HPDE6-E6E7 (cell line): ENCODE measurements at regions not wholly inside any gene's neighbourhood (a gene's known extent, or its start where the extent isn't known, plus 50 kb on each side); places are given as distances from the start of the nearest gene placed in this dataset.

Experiments used
- DNase-seq: peaks from one replicate; pipeline ENCODE4 v3.0.0; 2011; ENCODE audit warnings: missing footprints; ENCODE audit errors: extremely low spot score

DNA sequence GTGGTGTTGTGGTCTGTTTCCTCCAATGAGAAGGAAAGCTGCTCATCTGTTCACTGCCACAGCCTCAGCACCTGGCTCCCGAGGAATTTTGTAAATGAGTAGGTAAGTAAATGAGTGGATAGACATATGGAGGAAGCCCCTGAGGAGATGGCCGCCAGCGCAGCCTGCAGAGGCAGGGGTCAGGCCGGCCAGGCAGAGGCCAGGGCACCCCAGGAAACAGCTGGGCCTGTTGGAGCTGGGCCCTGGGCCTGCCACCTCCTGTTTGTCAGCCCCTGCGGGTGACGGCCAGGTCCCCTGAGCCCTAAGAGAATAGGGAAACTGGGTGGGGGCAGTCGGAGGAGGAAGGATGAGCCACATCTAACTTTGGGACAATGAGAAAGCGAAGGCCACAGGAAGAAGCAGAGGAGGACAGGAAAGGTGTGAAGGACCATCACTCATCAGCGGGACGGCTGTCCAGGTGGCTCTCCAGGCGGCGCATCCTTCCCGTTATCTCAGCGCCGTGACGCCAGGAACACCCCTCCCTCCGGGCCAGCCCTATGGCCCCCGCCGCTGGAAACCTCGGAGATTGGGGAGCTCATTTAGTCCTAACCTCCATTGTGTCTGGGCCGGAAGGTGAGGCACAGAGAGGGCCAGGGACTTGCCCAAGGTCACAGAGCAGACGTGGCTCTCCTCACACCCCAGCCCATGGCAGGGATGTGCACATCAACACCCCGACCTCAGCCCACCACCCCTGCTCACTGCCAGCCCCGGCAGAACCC, 142.3 kb upstream of the UNC5B start:
- DNase-seq: no peak

DNA sequence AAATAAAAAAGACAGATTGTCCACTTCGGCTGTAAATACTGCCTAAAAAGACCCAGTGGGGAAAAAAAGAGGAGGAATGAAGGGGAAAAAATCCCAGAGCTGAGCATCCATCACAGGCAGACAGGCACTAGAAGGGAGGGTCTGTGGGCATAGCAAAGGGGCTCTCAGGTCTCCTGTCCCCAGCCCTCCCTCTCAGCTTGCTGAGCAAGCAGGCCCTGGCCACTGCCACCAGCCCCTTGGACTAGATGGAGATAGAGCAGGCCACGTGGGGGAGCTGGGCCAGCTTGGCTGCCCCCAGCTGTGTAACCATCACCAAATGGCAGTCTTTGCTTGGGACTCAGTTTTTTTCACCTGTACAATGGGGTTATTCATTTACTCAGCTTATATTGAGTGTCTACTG, 141.6 kb upstream of the UNC5B start:
- no peak for DNase-seq

DNA sequence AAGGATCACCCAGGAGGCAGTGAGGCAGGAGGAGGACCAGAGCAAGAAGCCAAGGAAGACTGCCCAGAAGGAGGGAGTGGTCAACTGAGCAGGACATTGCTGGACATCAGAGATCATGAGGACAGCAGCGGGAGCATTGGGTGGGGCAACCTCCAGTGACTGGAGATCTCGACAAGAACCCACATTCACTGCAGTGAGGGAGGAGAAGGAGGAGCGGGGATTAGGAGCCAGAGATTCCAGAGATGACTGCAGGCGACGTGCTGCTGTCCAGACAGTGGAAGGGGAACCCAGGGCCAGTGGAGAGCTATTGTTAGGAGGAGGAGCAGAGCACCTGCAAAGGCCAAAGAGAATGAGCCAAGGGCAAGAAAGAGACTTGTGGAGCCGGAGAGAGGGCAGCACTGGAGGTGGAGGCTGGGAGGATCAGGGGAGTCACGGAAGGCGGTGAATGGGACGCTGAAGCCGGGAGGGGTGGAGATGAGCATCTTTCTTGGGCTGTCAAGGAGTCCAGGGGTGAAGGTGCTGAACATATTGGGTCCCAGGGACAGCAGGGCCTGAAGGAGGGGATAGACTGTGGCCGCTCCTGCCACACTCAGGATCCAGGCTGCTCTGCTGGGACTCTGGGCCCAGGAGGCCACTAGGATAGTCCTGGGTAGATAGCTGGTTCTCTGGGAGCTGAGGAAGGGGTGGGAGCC, 140.1 kb upstream of the UNC5B start:
- DNase-seq: no peak

DNA sequence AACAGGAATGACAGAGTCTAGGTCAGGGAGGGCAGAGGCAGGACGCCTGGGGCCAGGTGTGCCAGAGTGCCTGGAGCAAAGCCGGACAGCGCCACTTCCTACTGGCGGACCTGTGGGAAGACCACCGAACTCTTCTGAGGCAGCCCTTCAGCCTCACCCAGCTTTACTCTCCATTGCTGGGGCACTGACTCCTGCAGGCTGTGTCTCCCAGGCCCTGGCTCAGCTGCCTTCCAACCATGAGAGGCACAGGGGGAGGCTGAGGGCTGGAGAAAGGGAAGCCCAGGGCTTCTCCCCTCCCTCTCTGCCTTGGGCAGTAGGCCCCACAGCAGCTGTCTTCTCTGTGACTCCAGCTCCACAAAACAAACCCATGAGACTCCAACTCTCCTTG, 139.6 kb upstream of the UNC5B start:
- no peak for DNase-seq

DNA sequence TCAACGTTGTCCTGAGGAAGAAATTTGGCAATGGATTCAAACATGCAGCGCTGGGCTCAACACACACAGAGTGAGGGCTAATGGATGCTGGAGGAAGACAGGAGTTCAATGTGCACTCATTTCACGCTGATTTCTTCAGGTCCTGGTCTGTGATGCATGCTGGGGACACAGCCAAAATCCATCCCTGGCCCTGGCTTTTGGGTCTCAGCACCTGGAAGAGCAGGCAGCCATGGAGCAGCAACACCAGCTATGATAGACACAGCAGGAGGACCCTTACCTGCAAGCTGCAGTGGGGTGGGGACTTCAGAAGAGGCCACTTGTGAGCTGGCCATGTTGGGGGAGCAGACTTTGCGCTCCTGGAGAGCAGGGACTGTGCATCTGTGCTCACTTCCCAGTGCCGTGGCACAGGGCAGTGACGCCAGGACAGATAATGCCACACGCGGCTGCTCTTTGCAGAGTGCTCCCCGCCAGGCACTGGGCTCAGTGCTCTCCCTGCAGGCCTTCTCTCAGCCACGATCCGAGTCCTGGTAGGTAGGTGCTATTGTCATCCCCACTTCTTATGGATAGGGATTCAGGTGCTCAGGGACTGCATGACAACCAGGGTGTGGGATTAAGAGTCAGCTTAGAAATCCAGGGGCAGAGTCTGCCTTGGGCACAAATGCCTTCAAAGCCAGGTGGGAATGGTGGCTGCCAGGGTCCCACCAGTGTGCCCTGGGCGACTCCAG, 138.8 kb upstream of the UNC5B start:
- no peak for DNase-seq

DNA sequence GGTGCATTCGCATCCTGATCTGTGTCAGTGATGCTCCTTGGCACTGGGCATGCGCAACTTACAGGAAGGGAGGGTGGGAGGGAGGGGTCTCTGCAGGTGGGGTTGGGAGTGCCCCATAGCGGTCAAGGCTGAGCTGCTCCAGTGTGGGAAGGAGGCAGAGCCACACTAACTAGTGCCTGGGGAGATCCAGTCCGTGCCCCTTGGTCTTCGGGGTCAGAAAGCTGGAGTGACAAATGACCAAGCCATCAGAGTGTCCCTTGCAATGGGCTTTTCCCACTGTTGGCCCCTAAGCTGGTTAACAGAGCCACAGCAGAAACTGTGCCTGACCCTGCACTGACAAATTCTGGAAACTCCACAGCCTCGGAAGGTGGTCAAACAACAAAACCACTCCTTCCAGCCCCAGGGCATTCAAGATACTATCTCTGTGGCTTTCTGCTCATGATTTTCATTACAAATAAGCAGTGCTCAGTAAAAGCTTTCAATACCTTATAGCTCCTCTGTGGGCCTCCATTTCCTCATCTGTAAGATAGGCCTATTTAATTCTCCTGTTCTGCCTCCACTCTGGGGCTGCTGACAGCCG, 138.1 kb upstream of the UNC5B start:
- peak; percentile 29 for DNase-seq

DNA sequence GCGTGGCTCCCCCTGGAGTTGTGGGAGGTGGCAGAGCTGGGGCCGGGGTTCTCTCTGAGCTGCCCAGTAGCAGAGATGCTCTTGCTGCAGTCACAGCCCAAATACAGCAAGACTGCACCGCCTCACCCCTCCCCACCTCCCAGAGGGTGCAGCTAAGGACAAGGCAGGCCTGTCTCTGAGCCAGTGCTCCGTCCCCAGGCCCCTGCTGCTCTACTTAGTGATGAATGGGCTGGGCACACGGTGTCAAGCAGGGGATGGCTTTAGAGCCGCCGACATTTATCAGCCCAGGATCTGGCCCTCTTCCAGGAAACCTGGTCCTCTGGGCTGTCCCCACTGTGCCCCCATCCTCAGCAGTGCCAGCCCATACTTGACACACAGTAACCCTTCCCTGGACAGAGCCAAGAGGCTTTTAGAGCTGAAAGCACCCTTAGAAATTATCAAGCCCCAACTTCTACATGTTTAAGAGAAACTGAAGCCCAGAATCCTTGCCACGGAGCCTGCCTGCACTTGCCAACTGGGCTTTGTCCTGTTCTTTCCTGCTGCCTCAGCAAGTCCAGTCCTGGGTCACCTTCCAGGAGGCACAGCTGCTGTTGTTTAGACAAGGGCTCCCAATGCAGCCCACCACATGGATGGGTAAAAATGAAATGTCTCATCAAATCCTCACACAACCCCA, 137.1 kb upstream of the UNC5B start:
- peak; percentile 25 for DNase-seq

DNA sequence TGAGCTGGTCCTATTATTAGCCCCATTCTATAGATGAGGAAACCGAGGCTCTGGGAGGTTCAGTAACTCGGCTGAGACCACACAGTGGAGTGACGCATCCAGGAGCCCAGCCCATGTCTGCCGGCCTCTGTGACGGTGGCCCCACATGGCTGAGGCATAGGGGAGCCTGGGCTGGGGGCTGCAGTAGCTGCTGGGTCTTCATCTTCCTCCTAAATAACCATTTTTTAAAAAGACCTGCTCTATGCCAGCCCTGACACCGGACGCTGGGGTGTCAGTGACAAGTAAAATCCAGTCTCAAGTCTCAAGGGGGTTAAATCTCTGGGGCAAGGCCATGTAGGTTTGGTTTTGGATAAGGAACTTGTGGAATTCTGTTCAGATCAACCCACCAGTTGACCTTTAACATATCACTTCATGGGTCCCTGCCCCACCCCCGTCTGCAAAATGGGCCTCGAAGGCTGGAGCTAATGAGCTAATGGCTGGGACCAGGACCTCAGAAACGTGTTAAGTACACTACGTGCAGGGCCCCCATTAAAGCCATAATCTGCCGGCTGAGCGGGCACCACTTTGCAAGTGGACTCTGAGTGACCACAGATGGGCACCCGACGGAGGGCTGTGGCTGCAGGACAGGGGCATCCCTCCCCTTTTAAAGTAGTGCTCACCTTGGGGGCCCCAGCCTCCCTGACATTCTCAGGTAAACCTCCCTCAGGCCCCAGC, 136.5 kb upstream of the UNC5B start:
- no peak for DNase-seq

DNA sequence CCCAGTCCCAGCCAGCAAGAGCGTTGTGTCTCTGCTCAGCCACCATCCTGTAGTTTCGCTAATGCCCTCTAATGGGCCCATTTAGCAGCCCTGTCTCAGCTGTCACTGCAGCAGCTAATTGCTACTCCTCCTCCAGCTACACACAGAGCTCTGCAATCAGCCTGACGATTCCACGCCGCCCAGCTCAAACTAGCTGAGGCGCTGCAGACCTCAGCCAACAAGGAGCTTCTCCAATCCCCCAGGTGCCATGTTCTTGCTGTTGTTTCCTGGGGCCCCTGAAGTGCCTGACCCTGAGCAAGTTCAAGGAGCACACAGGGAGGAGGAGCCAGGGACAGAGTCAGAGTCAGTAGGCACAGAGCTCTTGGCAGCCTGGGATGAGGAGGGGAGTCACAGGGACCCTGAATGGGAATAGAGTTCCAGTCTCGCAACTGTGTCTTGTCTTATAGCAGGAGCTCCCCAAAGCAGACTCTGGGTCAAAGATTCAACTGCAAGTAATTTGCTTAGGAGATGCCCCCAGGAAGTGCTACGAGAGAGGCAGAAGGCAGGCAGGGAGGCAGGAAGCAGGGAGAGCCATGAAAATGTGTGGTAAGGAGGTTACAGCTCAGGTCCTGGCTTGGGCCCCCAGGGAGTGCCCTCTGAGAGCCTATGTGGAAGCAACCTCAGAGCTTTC, 135.8 kb upstream of the UNC5B start:
- DNase-seq: no peak

DNA sequence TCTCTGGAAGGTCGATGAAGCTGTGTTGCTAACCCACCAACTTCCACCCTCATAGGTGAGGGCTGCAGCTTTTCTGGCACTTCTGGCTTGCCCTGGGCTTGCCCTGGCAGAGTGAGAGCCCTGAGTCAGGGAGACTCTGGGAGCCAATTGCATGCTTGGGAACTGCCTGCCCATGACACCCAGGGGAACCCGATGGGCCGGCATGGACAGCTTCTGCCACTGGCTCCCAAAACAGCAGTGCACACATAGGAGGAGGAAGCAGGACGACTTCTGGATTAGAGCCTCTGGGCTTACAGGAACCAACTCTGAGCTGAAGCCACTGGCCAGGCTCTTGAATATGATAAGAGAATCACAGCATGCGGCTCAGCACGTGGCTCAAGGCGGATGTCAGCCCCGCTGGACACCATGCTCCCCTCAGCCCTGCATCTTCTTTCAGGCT, 135.2 kb upstream of the UNC5B start:
- no peak for DNase-seq

DNA sequence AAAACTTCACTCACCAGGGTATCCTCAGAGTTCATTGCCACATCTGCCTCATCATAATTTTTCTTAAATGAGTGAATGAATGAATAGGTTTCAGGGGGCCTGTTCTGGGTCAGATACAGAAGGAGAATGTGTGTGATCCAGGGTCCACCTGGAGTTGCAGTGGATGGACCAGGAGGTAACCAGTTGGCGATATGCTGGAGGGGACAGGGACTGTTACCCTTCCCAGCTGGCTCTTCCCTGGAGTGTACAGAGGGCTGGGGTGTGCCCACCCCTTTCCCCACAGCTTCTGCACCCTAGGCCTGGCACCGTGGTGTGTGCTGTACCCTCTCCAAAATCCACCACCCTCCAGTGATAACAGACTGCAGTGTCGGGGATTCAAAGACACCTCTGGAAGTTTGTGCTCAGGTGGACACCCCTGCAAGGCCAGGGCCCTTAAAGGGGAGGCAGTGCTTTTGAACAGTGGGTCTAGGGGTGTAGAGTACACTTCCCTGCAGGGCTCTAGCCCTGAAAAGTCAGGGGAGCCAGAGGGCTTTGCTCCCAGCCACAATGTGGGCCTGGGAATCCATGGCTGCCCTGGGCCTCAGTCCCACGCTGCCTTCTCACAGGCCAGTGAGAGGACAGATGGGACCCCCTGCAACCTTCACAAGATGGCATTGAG, 134.4 kb upstream of the UNC5B start:
- DNase-seq: no peak

DNA sequence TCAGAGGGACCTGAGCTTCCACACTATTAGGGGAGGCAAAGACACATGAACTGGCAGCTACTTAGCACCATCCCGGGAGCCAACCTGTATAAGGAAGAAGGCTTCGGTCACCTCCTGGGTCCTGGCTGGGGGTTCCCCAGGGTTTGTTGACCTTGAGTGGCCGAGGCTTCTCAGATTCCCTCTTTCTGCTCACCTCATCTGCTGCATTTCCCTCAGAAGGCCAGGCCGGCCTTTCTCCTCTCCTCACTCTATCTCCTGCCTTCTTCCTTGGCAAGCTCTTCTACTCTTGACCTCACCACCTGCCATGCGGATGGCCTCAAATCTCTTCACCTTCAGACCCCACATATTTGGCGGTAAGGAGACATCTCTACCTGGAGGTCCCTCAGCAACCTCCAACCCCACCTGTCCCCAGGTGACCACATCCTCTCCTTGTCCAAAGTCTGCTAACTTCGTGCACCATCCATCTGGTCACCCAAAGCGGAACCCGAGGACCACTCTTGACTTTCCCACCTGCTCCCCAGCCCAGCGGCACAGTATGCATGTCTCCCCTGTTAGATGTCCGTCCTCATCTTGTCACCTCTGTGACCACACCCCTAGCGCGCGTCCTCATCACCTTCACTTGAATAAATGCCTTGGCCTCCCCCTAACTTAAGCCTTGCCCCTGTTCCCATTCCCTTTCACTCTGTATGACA, 133.8 kb upstream of the UNC5B start:
- no peak for DNase-seq

DNA sequence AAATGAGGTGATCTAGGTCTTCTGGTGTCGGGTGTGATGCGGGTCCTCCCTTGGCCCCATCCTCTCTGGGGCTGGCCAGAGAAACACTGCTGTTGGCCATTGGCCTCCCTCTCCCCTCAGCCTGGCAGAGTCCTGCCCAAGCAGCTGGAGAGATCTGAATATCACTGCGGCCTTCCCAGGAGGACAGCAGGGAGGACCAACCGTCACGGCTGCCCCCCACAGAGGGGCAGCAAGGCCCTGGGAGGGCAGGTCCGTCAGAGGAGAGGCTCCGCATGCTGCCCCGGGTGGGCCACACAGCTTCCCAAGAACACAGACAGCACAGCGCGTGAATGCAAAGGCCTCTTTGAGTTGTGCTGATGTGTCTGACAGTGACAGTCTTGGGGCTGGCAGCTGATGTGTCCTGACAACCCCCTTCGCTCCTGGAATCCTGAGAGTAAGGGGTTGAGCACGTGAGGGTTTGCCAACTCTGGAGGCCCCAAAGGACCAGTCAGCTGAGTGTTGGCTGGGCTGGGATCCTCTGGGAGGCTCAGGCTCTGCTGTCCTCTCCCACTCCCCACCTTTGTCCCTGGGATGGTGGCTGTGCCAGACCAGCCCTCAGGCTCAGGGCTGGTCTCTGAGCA, 132.5 kb upstream of the UNC5B start:
- DNase-seq: no peak

DNA sequence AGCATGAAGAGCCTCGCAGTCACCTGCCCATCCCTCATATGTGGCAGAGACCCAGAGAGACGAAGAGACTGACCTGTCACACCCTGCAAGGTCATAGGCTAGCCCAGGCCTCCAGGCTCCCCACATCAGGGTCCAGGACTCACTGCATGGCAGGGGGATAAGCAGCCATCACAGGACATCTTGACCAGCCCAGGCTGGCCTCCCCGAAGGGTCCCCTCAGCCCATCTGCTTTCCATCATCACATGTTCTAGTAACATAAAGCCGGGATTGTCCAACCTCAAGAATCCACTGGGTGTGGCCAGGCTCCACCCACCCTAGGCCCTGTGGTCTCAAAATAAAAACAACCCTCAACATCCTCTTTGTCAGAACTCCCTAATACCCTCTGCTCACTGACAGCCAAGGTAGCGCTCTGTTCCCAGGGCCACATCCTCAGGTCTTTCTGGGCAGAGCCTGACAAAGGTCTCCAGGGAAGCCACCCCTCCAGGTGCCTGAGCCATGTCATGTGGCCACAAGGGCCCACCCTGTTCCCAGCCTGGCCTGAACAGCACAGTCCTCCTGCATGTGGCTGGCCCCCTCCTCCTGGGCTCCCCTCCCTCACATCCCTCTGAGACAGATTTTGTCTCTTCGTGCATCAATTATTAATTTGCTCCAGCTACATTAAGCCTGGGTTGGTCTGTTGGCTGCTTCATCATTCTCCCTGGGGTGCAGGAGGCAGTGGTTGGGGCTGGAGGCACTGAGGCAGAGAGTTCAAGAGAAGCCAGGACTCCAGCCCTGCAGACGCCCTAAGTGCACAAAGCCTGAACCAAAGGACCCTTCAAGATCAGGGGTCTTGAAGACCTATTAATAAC, 131.8 kb upstream of the UNC5B start:
- DNase-seq: no peak

DNA sequence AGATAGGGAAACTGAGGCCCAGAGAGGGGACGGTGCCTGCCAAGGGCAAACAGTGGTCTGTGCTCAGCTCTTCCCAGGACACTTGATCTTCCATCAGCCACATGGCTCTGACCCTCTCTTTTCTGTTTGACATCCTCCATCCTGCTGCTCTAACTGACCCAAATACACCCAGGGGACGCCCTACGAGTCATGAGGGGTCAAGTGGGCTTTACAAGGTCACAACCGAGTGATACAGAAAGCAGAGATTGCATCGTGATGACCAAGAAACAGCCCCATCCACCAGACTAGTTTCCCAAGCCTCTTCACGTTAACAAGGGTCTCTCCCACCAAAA, 131.2 kb upstream of the UNC5B start:
- no peak for DNase-seq

DNA sequence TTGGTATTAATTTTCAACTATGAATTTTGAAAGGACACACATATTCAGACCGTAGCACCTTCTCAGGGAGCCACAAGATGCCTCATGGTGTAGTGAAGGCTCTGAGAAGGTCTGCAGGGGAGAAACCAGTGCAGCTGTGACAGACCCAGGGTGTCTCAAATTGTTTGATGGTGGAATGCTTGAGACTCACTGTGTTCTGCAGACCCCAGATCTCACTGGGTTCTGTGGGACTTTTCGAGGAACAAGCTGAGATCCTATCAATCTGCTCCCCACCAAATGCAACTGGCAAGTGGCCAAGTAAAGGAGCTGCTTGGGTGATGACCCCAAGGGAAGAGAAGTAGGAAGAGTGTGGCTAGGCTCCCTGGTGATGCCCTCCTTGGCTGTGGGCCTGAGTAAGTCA, 130.5 kb upstream of the UNC5B start:
- no peak for DNase-seq

DNA sequence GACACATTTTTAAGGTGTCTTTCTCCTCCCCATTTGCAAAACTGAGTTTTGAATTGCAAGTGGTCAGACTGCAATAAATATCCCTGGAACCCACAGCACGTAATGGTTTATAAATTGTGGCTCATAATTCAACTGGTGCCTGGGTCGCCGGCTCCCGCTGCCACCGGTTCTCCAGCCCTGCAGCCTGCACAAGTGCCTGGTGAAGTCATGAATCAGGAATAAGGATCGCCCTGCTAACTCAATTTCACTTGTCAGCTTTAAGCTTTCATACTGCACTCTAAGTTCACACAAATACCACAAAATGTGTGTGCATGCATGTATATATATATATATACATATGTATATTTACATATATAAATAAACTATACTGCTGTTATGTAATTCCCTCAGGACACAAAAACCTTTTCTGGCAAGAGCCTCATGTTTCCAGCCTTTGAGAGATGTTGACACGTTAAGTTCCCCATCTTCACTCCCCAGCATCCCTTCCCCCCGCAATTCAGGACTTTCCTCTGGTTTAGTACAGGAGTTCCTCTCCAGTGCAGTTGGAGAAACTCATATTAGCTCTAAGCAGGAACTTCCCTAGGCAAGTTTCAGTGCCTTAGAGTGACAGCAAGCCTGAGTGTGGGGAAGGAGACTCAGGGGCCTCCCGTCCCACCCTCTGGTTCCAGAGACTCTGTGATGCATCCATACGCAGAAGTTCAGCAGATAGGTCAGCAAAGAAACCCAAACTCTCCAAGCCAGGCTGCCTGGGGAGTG, 129.2 kb upstream of the UNC5B start:
- no peak for DNase-seq

DNA sequence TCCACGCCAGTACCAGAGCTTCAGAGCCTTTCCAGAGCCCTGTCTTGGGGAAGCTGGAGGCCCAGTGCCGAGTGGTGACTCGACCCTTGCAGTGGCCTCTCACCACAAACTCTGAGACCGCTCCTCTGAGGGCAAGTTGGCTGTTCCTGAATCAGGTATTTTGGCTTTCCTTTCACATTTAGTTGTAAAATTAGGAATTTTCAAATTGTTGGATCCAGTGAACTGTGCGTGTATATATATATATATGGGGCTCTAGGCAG, 128.7 kb upstream of the UNC5B start:
- no peak for DNase-seq
